Neural progenitor cell (in vitro differentiated cells): ENCODE measurements at regions not wholly inside any gene's neighbourhood (a gene's known extent, or its start where the extent isn't known, plus 50 kb on each side); places are given as distances from the start of the nearest gene placed in this dataset.

Source experiments
- CTCF ChIP-seq: fragments of 200-600 bp; sonication (generic); IDR thresholded peaks from 2 replicates; pipeline ENCODE4 v1.5.1; 2017; ENCODE audit warnings: antibody characterized with exemption, mild to moderate bottlenecking
- EZH2 ChIP-seq: fragments of 200-600 bp; sonication (generic); IDR thresholded peaks from 2 replicates; pipeline ENCODE4 v1.6.1; 2017; ENCODE audit warnings: antibody characterized with exemption, mild to moderate bottlenecking, moderate library complexity
- EZH2phosphoT487 ChIP-seq: fragments of 200-600 bp; sonication (generic); IDR thresholded peaks from 2 replicates; pipeline ENCODE4 v1.6.1; 2017; ENCODE audit warnings: antibody characterized with exemption

DNA sequence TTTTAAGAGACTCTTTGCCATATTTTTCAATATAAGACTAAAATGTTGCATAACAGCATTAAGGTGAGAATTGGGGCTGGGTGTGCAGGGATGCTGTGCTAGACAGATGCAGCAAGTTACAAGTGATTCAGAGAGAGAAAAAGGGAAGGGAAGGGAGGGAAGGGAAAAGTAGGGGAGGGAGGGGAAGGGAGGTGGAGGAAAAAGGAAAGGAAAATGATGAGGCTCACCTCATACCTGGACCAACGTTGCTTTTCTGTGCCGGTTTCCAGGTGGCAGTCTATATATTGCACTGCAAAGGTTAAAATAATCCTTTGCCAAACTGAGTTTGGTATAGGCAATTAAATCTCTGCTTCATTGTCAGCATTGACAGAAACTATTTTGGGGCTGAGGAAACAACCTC is 155.4 kb upstream of the LAMA2 start:
- TF ChIP-seq CTCF (no peak), EZH2 (no peak), EZH2phosphoT487 (no peak)
